GM19467 (cell line): ENCODE measurements at regions not wholly inside any gene's neighbourhood (a gene's known extent, or its start where the extent isn't known, plus 50 kb on each side); places are given as distances from the start of the nearest gene placed in this dataset.

Experiments
- ATAC-seq: cut with Tn5 transposase; IDR thresholded peaks from one replicate; pipeline ENCODE4 v1.9.1; 2021; ENCODE audit warnings: mild to moderate bottlenecking, moderate library complexity; ENCODE audit not compliant: unreplicated experiment

GRCh38 chr11:71357414-71357813, 90.8 kb downstream of the DHCR7 start:
- no peak for ATAC-seq

GRCh38 chr11:71356904-71357303, 91.3 kb downstream of the DHCR7 start:
- ATAC-seq: no peak

GRCh38 chr11:71356280-71356876, 91.8 kb downstream of the DHCR7 start:
- no peak for ATAC-seq

- no peak for ATAC-seq
These were observed 92.9 kb downstream of the DHCR7 start for GRCh38 chr11:71355281-71355680.

- no peak for ATAC-seq
These were observed 93.6 kb downstream of the DHCR7 start for GRCh38 chr11:71354394-71355105.

GRCh38 chr11:71352748-71353147, 95.4 kb downstream of the DHCR7 start:
- no peak for ATAC-seq

- no peak for ATAC-seq
These were observed 96.0 kb downstream of the DHCR7 start for GRCh38 chr11:71352226-71352625.

- no peak for ATAC-seq
These were observed 97.2 kb upstream of the SHANK2 start for GRCh38 chr11:71349627-71350026.

- no peak for ATAC-seq
These were observed 91.5 kb upstream of the SHANK2 start for GRCh38 chr11:71343828-71344400.

GRCh38 chr11:71342951-71343827, 90.8 kb upstream of the SHANK2 start:
- ATAC-seq: no peak

GRCh38 chr11:71342116-71342515, 89.7 kb upstream of the SHANK2 start:
- no peak for ATAC-seq

- no peak for ATAC-seq
These were observed 89.2 kb upstream of the SHANK2 start for GRCh38 chr11:71341596-71341995.

- ATAC-seq: no peak
These were observed 88.8 kb upstream of the SHANK2 start for GRCh38 chr11:71341173-71341572.

- ATAC-seq: no peak
These were observed 87.8 kb upstream of the SHANK2 start for GRCh38 chr11:71340086-71340606.

GRCh38 chr11:71339396-71339881, 87.1 kb upstream of the SHANK2 start:
- ATAC-seq: no peak

- ATAC-seq: no peak
These were observed 86.5 kb upstream of the SHANK2 start for GRCh38 chr11:71338801-71339395.

GRCh38 chr11:71336996-71337754, 84.8 kb upstream of the SHANK2 start:
- no peak for ATAC-seq

- ATAC-seq: no peak
These were observed 84.0 kb upstream of the SHANK2 start for GRCh38 chr11:71336176-71336995.

GRCh38 chr11:71335371-71335770, 83.0 kb upstream of the SHANK2 start:
- no peak for ATAC-seq
